GM19025 (cell line): ENCODE measurements at regions not wholly inside any gene's neighbourhood (a gene's known extent, or its start where the extent isn't known, plus 50 kb on each side); places are given as distances from the start of the nearest gene placed in this dataset.

Source experiments
- ATAC-seq: cut with Tn5 transposase; IDR thresholded peaks from one replicate; pipeline ENCODE4 v1.9.1; 2021; ENCODE audit warnings: mild to moderate bottlenecking, low read depth, moderate library complexity; ENCODE audit not compliant: unreplicated experiment

- no peak for ATAC-seq
Observed at GRCh38 chr17:33352526-33352925, 59.4 kb upstream of the ASIC2 start.

- ATAC-seq = no peak
Observed at GRCh38 chr17:33356266-33356665, 63.2 kb upstream of the ASIC2 start.

DNA sequence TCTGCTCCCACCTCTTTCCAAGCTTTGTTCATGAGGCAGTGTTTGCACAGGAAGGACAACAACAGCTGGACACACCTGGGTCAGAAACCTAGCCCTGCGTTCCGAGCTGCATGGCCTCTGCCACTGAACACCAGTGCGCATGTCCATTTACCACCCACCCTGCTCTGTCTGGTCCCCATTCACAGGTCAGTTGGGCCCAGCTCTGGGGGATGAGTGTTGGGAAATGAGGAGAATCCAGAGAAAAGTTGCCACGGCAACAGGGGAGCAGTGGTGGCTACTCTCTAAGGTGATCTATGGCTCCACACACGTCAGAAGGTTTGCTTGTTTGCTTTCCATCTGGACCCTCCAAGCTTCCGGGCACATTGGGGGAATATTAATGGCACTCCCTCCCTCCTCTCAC lies 70.4 kb upstream of the ASIC2 start:
- no peak for ATAC-seq

DNA sequence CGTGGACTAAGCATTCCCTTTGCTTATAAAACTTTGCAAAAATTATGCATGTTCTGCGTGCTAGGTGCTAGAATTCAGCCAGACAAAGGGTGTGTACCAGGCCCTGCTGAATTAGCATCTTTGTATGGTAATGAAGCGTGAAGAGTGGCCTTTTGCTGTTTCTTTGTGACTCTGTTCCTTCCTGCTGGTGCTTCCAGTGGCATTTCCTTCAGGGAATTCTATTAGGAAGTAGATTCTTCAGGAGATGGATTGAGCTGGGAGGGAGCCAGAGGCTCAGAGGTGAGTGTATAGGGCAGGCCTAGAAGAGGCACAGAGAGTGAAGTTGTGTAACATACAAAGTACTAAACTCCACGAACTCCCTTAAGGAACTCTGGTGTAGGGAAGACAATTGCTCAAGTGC lies 73.9 kb upstream of the ASIC2 start:
- no peak for ATAC-seq

GRCh38 chr17:33369149-33369548 lies 76.1 kb upstream of the ASIC2 start:
- ATAC-seq = no peak

- no peak for ATAC-seq
Observed at GRCh38 chr17:33369876-33370275, 76.8 kb upstream of the ASIC2 start.

DNA sequence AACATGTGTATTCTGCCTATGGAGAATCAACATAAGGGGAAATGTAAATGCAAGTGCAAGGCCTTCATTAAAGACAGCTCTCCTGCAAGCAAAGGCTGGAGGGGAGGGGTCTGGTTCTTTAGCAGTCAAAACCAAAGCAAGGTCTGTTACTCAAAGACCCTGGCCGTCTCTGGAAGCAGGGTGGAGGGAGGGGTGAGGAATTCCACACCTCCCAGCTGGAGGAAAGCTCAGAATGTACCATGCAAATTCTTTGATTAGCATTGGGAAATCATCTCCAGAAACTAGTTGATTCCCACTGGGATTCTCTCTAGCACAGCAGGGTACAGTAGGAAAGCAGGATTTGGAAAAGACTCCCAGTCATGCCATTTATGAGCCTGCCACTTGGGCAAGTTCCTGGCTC lies 77.3 kb upstream of the ASIC2 start:
- ATAC-seq = no peak

- ATAC-seq = no peak
Observed at GRCh38 chr17:33371377-33371776, 78.3 kb upstream of the ASIC2 start.

DNA sequence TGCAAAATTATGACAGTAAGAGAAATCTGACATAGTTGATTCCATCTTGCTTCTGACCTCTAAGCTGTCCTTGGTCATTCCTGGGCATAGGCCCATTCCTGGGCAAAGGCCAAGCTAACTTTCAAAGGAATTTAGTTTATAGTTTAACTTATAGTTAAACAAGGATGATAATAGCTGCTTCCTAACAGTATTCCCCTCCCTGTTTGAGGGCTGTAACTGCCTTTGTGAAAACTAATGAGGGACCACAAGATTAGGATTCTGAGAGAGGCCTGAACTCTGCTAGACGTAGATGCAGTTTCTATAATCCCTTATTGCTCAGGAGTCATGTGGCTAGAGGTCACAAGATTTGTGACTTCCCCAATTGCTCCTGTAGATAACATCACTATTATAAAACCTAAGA lies 80.2 kb upstream of the ASIC2 start:
- ATAC-seq = no peak

- no peak for ATAC-seq
Observed at GRCh38 chr17:33375103-33375502, 82.0 kb upstream of the ASIC2 start.

GRCh38 chr17:33375783-33376182 lies 82.7 kb upstream of the ASIC2 start:
- ATAC-seq = no peak

DNA sequence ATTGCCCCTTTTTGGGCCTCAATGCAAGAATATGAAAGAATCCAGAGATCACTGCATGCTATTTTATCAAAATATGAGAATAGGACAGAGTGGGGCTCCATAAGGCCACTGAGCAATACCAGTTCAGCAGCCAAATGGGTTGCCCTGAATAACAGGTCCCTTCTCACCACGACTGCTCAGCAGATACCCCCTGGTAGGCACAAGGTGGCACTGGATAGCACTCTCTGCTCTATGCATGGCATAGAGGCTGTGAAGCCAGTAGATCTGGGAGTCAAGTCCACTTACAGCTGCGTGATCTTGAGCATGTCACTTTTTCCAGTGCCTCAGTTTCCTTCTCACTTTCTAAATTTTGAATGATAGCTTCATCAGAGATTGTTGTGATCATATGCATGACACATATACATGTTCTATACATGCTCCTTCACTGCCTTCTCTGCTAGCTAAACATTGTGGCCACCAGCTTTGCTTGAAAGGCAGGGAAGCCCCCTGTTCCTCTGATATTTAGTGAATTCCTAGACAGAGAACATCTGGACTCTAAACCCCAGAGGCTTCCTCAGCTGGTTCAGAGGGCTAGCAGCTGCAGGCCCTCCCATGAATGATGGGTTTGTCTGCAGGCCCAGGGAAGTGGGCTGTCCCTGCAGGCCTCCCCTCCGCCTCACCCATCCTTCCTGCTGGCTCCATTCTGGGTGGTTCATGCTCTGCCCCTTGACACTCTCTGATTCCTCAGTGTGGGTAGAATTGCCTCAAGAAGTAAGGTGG lies 84.9 kb upstream of the ASIC2 start:
- no peak for ATAC-seq

- no peak for ATAC-seq
Observed at GRCh38 chr17:33381201-33381600, 88.1 kb upstream of the ASIC2 start.

- ATAC-seq = no peak
Observed at GRCh38 chr17:33383488-33384023, 90.5 kb upstream of the ASIC2 start.

DNA sequence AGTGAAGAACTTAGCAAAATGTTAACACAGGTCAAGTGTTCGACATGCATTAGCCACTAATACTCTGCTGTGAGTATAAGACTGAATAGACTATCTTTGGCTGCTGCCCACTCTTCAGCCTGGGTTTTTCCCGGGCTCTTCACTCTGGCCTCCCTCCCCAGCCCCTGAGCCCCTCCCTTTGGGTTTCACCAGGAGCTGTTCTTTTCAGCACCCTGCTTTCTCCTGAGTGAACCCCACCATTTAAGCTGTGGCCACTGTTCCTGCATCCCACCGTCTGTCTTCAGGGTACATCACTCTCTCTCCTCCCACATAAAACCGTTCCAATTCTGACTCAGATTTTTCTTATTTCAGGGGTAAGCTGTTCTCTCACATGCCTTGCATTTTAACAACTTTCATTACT lies 92.0 kb upstream of the ASIC2 start:
- no peak for ATAC-seq

DNA sequence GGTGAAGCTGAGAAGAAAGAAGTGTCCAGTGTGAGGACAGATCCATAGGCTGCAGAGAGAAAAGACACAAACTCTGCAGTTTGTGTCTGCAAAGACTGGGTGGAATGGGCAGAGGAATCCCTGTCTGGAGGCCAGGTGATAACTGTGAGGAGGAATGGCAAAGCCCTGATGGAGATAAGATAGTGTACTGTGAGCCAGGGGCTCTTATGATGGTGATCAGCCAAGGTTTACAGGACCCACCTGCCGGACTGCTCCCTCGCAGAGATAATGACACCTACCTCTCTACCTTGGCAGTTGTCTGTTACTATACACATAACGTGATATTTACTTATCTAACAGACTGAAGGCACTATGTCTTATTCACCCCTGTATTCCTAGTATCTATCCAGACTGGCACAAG lies 92.6 kb upstream of the ASIC2 start:
- no peak for ATAC-seq

DNA sequence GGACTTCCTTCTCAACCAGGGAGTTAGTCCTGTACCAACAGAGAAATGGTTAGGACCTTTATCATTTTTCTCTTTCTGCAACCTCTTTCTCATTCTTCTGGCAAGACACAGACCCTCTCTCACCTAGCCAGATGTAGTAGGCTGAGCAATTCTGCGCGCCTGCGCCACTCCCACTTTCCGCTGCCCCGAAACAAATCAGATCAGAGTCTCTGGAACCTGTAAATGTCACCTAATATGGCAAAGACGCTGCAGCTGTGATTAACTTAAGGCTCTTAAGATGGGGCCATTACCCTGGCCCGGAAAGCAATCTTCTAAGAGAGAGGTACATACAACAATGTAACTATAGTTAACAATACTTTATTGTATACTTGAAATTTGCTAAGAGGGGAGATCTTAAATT lies 94.3 kb upstream of the ASIC2 start:
- ATAC-seq = no peak

- no peak for ATAC-seq
Observed at GRCh38 chr17:33389504-33390135, 96.5 kb upstream of the ASIC2 start.

- no peak for ATAC-seq
Observed at GRCh38 chr17:33390479-33391176, 97.5 kb upstream of the ASIC2 start.

- no peak for ATAC-seq
Observed at GRCh38 chr17:33396818-33397217, 103.7 kb upstream of the ASIC2 start.

GRCh38 chr17:33398386-33398785 lies 105.3 kb upstream of the ASIC2 start:
- no peak for ATAC-seq

DNA sequence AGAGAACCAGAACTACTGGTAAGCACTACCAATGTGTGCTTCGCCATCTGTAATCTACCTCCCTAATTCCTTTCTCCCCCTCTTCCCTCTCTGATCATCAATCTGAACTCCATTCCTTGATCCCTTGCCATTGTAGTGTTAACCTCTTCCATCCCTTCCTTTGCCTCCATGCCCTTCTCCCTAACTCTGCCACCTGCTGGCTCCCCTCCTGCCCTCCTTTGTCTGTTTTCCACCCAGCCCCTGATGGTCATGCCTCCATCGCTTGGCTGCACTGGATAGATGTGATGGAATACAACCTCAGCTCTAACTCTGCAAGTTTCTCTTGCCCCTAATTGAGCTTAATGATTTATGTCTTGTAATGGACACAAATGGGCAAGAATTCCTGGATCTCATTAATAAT lies 108.2 kb upstream of the ASIC2 start:
- no peak for ATAC-seq
